NB4 (cell line): ENCODE measurements at regions not wholly inside any gene's neighbourhood (a gene's known extent, or its start where the extent isn't known, plus 50 kb on each side); places are given as distances from the start of the nearest gene placed in this dataset.

ENCODE experiments used
- DNase-seq: peaks from one replicate; pipeline ENCODE4 v3.0.0; 2010; ENCODE audit warnings: low read depth
- H3K4me3 ChIP-seq: one replicate; pipeline ENCODE4 v1.5.1; 2011; ENCODE audit warnings: mild to moderate bottlenecking, low read depth, low read length, moderate library complexity
- MYC ChIP-seq: IDR thresholded peaks from 2 replicates; pipeline ENCODE4 v1.6.1; 2011; ENCODE audit warnings: low read depth, low read length
- POLR2A ChIP-seq: IDR thresholded peaks from 2 replicates; pipeline ENCODE4 v1.6.1; 2011; ENCODE audit warnings: mild to moderate bottlenecking; ENCODE audit not compliant: insufficient read length; ENCODE audit errors: extremely low read depth
- TF ChIP-seq, protein P1 (sequence below): IDR thresholded peaks from 2 replicates; pipeline ENCODE4 v1.6.1; 2011; ENCODE audit warnings: low read depth, low read length
- TF ChIP-seq, protein P2 (sequence below): IDR thresholded peaks from one replicate; pipeline ENCODE4 v1.5.1; 2012; ENCODE audit warnings: low read depth, low read length

DNA sequence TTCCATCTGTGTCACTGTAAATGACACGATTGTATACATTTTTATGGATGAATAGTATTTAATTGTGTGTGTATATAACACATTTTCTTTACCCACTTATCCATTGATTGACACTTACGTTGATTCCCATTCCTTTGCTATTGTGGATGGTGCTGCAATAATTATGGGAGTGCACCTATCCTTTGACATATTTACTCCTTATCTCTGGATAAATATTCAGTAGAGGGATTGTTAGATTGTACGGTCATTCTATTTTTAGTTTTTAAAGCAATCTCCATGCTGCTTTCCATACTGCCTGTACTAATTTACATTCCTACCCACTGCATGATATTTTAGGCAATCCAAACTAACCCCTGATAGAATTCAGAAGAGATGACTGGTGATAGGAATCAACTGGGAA, 980.1 kb downstream of the FSTL5 start:
- no peak for DNase-seq
- TF ChIP-seq MYC (no peak), POLR2A (no peak)
- TF ChIP-seq, protein P1, sequence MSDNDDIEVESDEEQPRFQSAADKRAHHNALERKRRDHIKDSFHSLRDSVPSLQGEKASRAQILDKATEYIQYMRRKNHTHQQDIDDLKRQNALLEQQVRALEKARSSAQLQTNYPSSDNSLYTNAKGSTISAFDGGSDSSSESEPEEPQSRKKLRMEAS: no peak
- H3K4me3 ChIP-seq: no peak overlapping the region

DNA sequence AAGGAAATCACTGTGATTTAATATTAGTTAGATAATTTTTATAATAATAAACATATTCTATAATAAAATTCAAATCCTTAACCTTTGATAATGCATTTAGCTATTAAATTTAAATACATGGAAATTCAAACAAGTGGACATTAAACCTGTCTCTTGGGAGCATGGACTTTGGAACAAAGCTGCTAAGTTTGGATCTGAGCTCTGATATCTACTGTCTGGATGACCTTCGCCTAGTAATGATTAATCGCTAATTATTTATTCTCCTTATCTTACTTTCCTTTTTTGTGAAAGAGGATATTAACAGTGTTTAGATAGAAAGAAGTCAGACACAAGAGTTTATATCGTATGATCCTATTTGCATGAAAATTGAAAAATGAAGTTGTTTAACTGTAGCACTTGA, 980.9 kb downstream of the FSTL5 start:
- H3K4me3 ChIP-seq: no peak overlapping the region
- DNase-seq: no peak
- TF ChIP-seq, protein P1: no peak
- TF ChIP-seq POLR2A (no peak), MYC (no peak)
- TF ChIP-seq, protein P2, sequence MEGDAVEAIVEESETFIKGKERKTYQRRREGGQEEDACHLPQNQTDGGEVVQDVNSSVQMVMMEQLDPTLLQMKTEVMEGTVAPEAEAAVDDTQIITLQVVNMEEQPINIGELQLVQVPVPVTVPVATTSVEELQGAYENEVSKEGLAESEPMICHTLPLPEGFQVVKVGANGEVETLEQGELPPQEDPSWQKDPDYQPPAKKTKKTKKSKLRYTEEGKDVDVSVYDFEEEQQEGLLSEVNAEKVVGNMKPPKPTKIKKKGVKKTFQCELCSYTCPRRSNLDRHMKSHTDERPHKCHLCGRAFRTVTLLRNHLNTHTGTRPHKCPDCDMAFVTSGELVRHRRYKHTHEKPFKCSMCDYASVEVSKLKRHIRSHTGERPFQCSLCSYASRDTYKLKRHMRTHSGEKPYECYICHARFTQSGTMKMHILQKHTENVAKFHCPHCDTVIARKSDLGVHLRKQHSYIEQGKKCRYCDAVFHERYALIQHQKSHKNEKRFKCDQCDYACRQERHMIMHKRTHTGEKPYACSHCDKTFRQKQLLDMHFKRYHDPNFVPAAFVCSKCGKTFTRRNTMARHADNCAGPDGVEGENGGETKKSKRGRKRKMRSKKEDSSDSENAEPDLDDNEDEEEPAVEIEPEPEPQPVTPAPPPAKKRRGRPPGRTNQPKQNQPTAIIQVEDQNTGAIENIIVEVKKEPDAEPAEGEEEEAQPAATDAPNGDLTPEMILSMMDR: no peak

DNA sequence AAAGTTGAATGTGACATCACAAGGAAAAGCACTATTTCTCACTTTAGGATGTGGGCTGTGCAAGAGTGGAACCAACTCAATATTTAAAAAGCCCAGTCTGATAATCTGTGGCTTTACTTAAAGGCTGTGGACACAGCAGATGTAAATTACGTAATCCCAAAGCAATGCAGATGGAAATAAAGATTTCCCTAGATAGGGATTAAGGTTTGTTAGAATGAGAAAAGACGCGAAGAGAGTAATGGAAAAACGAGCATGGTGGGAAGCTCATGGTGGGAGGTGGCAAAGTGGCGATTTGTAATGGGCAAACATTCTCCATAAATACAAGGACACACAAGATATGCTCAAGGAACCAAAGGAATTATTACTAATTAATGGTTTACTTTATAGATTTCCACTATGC, 985.5 kb downstream of the FSTL5 start:
- TF ChIP-seq, protein P2: no peak
- TF ChIP-seq POLR2A (no peak), MYC (no peak)
- TF ChIP-seq, protein P1: no peak
- DNase-seq: no peak
- no peak overlapping the region for H3K4me3 ChIP-seq

DNA sequence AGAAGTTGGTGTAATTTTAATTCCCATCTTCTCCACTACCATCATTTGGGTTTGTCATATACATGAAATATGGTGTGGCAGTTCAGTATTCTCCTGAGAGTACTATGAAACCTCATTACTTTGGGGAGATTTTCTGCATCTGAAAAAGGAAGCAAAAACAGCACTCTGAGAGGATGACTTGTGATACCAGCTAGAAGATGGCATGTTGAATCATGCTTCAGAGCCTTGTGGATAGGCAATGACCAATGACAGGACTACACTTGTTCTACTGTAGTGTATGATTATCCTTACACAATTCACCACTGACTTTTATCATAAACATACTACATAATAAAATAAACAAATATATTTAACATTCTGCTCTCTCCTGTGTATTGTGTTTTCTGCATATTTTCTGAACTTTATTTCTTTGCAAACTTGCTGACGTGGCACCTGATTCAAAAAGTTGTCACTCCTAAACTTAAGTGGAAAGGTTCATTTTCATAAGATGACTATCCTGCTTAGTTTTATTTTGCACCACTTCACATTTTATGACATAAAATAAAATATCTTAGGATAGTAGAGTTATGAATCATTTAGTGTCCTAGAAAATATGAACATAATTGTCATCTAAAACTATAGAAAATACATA, 991.3 kb downstream of the FSTL5 start:
- no peak for TF ChIP-seq MYC
- TF ChIP-seq, protein P1: no peak
- no peak for TF ChIP-seq POLR2A
- TF ChIP-seq, protein P2: no peak
- DNase-seq: no peak
- H3K4me3 ChIP-seq: no peak overlapping the region

DNA sequence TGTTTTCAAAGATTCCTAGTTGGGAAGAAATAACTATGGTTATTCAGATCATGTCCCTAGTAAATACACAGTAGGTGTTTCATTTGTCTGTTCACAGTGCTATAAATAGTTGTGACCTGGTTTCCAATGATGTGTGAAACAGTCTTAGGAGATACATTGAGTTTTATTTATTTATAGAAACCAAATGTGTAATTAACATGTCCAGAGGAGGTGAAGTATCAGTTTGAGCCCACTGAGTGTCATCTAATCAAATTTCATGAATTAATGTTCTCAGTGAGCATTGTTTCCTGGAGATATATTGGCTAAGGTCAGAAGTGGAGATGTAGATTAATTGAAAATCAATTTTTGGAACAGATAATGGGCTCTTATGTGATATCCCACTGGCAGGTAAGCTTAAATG, 996.3 kb downstream of the FSTL5 start:
- TF ChIP-seq, protein P2: no peak
- TF ChIP-seq POLR2A: no peak
- TF ChIP-seq, protein P1: no peak
- H3K4me3 ChIP-seq: no peak overlapping the region
- no peak for DNase-seq

DNA sequence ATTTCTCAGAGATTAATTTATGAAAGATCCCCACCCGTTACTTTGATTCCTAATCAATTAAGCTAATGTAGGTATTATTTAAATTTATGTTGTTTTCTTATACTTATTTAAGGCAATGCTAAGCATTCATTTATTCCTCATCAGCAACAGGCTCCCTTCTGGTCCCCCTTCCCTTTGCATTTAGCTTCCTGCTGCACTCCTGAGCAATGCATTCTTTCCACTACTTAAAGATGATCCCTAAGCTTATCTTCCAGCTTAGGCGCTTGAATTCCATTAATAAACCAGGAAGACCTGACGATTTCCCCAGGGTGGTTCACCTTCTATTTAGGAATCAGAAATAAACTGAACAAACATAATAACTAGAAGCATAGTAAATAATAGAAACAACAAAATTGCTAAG, 1003.1 kb downstream of the FSTL5 start:
- H3K4me3 ChIP-seq: no peak overlapping the region
- no peak for DNase-seq
- TF ChIP-seq, protein P2: no peak
- TF ChIP-seq POLR2A (no peak), MYC (no peak)
- TF ChIP-seq, protein P1: no peak
